ENCODE measurements at regions not wholly inside any gene's neighbourhood (a gene's known extent, or its start where the extent isn't known, plus 50 kb on each side); places are given as distances from the start of the nearest gene placed in this dataset.

DNA sequence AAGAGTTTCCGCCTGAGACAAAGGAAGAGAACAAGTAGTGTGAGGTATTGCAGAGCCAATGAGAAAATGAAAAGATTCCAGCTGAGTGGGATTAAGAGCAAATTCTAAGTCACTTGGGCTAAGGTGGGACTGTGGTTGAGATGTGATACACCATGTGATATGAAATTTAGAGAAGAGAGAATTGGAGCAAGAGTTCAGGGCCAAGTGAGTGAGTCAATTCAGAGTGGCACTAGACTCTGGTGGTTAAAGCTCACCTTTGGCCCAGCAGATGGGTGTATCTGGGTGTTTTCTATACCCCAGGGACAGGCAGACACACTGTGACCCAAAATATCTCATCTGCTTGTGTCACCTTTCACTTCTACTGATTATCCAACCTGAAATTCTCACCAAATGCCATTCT is 368.1 kb downstream of the KCNN2 start:
- no peaks in the 10 kb centered on the region for H3K4me1 ChIP-seq (ENCODE audit: insufficient read depth, low read length)
- H3K36me3 ChIP-seq (ENCODE audit: insufficient read depth, low read length): no peaks in the 10 kb centered on the region
- DNase-seq (ENCODE audit: low read depth): no peak
- Mint-ChIP-seq H3K4me3 (ENCODE audit: unreplicated experiment) (no peak overlapping the region), H3K27me3 (ENCODE audit: low read depth, unreplicated experiment) (no peaks in the 10 kb centered on the region), H3K36me3 (ENCODE audit: low read depth, unreplicated experiment) (no peaks in the 10 kb centered on the region), H3K9me3 (ENCODE audit: unreplicated experiment) (peaks cover 4% of the 10 kb centered on the region), H3K4me1 (ENCODE audit: low read depth, unreplicated experiment) (peaks cover 9% of the 10 kb centered on the region), H3K27ac (ENCODE audit: unreplicated experiment) (no peak overlapping the region)
- H3K4me2 ChIP-seq (ENCODE audit: low read length): no peak overlapping the region
- no peaks in the 10 kb centered on the region for H3K79me2 ChIP-seq (ENCODE audit: insufficient read depth, low read length)
- H3K9me3 ChIP-seq (ENCODE audit: insufficient read depth, low read depth, low read length): peaks cover 4% of the 10 kb centered on the region
- FAIRE-seq: no peak
- H2AFZ ChIP-seq (ENCODE audit: low read depth, low read length): no peak overlapping the region
- no peak overlapping the region for H3K9ac ChIP-seq (ENCODE audit: low read length)
- H4K20me1 ChIP-seq (ENCODE audit: insufficient read depth, low read length): no peaks in the 10 kb centered on the region
- no peaks in the 10 kb centered on the region for H3K27me3 ChIP-seq (ENCODE audit: insufficient read depth, low read length)
- no peak for TF ChIP-seq EZH2 (IDR thresholded peaks at IDR 0.05; ENCODE audit: insufficient read depth, low read length)
- TF ChIP-seq, protein P1, sequence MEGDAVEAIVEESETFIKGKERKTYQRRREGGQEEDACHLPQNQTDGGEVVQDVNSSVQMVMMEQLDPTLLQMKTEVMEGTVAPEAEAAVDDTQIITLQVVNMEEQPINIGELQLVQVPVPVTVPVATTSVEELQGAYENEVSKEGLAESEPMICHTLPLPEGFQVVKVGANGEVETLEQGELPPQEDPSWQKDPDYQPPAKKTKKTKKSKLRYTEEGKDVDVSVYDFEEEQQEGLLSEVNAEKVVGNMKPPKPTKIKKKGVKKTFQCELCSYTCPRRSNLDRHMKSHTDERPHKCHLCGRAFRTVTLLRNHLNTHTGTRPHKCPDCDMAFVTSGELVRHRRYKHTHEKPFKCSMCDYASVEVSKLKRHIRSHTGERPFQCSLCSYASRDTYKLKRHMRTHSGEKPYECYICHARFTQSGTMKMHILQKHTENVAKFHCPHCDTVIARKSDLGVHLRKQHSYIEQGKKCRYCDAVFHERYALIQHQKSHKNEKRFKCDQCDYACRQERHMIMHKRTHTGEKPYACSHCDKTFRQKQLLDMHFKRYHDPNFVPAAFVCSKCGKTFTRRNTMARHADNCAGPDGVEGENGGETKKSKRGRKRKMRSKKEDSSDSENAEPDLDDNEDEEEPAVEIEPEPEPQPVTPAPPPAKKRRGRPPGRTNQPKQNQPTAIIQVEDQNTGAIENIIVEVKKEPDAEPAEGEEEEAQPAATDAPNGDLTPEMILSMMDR (IDR thresholded peaks at IDR 0.05; ENCODE audit: insufficient read depth, low read depth, low read length): no peak
- no peak overlapping the region for H3K27ac ChIP-seq (ENCODE audit: low read depth, low read length)
- no peak overlapping the region for H3K4me3 ChIP-seq (ENCODE audit: insufficient read depth, low read depth, low read length)

DNA sequence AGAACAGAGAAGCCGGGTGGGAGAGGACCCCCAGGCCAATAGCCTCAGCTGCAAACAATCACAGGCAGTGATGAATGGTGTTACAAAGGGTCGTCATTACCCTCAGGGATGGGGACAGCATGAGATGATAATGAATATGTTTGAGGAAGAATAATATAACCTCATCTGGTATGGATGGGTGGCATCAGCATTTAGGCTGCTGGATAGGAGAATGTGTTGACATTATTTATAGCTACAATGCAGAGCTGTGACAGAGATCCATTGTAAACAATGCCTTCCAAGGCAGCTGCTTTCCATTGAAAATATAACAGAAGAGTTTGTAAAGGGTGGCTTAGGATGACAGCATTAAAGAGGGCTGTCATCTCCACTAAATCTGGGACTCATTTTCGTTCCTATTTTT is 365.5 kb downstream of the KCNN2 start:
- H3K79me2 ChIP-seq (ENCODE audit: insufficient read depth, low read length): no peaks in the 10 kb centered on the region
- no peak overlapping the region for H3K9ac ChIP-seq (ENCODE audit: low read length)
- FAIRE-seq: no peak
- H3K4me1 Mint-ChIP-seq (ENCODE audit: low read depth, unreplicated experiment): peaks cover 9% of the 10 kb centered on the region
- H3K36me3 Mint-ChIP-seq (ENCODE audit: low read depth, unreplicated experiment): no peaks in the 10 kb centered on the region
- no peak overlapping the region for H2AFZ ChIP-seq (ENCODE audit: low read depth, low read length)
- H3K4me2 ChIP-seq (ENCODE audit: low read length): no peak overlapping the region
- no peaks in the 10 kb centered on the region for H3K27me3 Mint-ChIP-seq (ENCODE audit: low read depth, unreplicated experiment)
- H3K9me3 ChIP-seq (ENCODE audit: insufficient read depth, low read depth, low read length): peaks cover 4% of the 10 kb centered on the region
- no peak overlapping the region for H3K4me3 ChIP-seq (ENCODE audit: insufficient read depth, low read depth, low read length)
- H3K4me3 Mint-ChIP-seq (ENCODE audit: unreplicated experiment): no peak overlapping the region
- H3K9me3 Mint-ChIP-seq (ENCODE audit: unreplicated experiment): peaks cover 4% of the 10 kb centered on the region
- DNase-seq (ENCODE audit: low read depth): no peak
- H4K20me1 ChIP-seq (ENCODE audit: insufficient read depth, low read length): no peaks in the 10 kb centered on the region
- TF ChIP-seq, protein P1 (IDR thresholded peaks at IDR 0.05; ENCODE audit: insufficient read depth, low read depth, low read length): no peak
- no peak for TF ChIP-seq EZH2 (IDR thresholded peaks at IDR 0.05; ENCODE audit: insufficient read depth, low read length)
- no peak overlapping the region for H3K27ac ChIP-seq (ENCODE audit: low read depth, low read length)
- H3K27me3 ChIP-seq (ENCODE audit: insufficient read depth, low read length): no peaks in the 10 kb centered on the region
- no peaks in the 10 kb centered on the region for H3K4me1 ChIP-seq (ENCODE audit: insufficient read depth, low read length)
- H3K27ac Mint-ChIP-seq (ENCODE audit: unreplicated experiment): no peak overlapping the region
- no peaks in the 10 kb centered on the region for H3K36me3 ChIP-seq (ENCODE audit: insufficient read depth, low read length)

DNA sequence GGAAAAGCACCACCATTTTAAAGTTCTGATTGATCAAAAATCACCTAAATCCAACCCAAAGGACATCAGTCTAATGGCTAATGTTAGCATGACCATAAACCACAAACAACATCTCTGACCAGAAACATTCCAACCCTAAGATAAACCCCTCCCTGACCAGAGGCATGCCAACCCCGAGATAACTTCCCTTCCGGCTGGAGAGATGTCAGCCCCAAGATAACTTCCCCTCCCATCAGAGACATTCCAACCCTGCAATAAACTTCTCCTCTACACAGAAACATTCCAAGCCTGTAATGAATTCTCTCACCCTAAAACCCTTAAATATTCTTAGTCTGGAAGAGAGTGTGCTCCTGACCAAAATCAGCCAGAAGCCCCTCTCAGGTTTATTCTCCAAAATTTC is 364.3 kb downstream of the KCNN2 start:
- Mint-ChIP-seq H3K27me3 (ENCODE audit: low read depth, unreplicated experiment) (no peaks in the 10 kb centered on the region), H3K4me3 (ENCODE audit: unreplicated experiment) (no peak overlapping the region), H3K27ac (ENCODE audit: unreplicated experiment) (no peak overlapping the region), H3K9me3 (ENCODE audit: unreplicated experiment) (peaks cover 4% of the 10 kb centered on the region), H3K4me1 (ENCODE audit: low read depth, unreplicated experiment) (peaks cover 9% of the 10 kb centered on the region), H3K36me3 (ENCODE audit: low read depth, unreplicated experiment) (no peaks in the 10 kb centered on the region)
- Histone ChIP-seq H3K27ac (ENCODE audit: low read depth, low read length) (no peak overlapping the region), H3K27me3 (ENCODE audit: insufficient read depth, low read length) (no peaks in the 10 kb centered on the region), H3K9ac (ENCODE audit: low read length) (no peak overlapping the region), H2AFZ (ENCODE audit: low read depth, low read length) (no peak overlapping the region), H3K79me2 (ENCODE audit: insufficient read depth, low read length) (no peaks in the 10 kb centered on the region), H3K36me3 (ENCODE audit: insufficient read depth, low read length) (no peaks in the 10 kb centered on the region), H3K4me3 (ENCODE audit: insufficient read depth, low read depth, low read length) (no peak overlapping the region), H4K20me1 (ENCODE audit: insufficient read depth, low read length) (no peaks in the 10 kb centered on the region), H3K4me2 (ENCODE audit: low read length) (no peak overlapping the region), H3K9me3 (ENCODE audit: insufficient read depth, low read depth, low read length) (peaks cover 1% of the 10 kb centered on the region), H3K4me1 (ENCODE audit: insufficient read depth, low read length) (no peaks in the 10 kb centered on the region)
- DNase-seq (ENCODE audit: low read depth) (no peak), FAIRE-seq (no peak)
- no peak for TF ChIP-seq EZH2 (IDR thresholded peaks at IDR 0.05; ENCODE audit: insufficient read depth, low read length)
- TF ChIP-seq, protein P1 (IDR thresholded peaks at IDR 0.05; ENCODE audit: insufficient read depth, low read depth, low read length): no peak

Measured in astrocyte (in vitro differentiated cells and primary cell).